HCT116 (cell line): ENCODE measurements at regions not wholly inside any gene's neighbourhood (a gene's known extent, or its start where the extent isn't known, plus 50 kb on each side); places are given as distances from the start of the nearest gene placed in this dataset.

Source experiments
- ATAC-seq: fragments of 200-7000 bp; cut with Tn5 transposase; 2 replicates; pipeline ENCODE4 v1.9.1; 2020; ENCODE audit warnings: mild to moderate bottlenecking, moderate library complexity
- BruUV-seq: library from RNA; stranded (reverse); fragments of 400-500 nt; replicated peaks from 2 replicates; lab custom pipeline; 2021; lab: Mats Ljungman, UMichigan
- CTCF ChIA-PET: fragments of 300-600 bp; sonication (Branson Sonifier 250); formaldehyde crosslinking; loops from one replicate; lab custom pipeline; 2021; ENCODE audit warnings: antibody characterized with exemption; lab: Charles Lee
- POLR2A ChIA-PET: fragments of 300-600, 350-600 bp; sonication (Branson Sonifier 250); formaldehyde crosslinking; loops from one replicate; lab custom pipeline; 2021; ENCODE audit warnings: antibody characterized with exemption; lab: Charles Lee
- RAD21 ChIA-PET, 2 experiments: fragments of 300-600 bp; sonication (Branson Sonifier 250); formaldehyde crosslinking; loops; one replicate each; lab custom pipeline; 2023; ENCODE audit warnings: low total read pairs in 2 of 2; ENCODE audit not compliant: uncharacterized antibody in 2 of 2, unreplicated experiment in 2 of 2, low non-redundant PET in 1 of 2; lab: Charles Lee
- DNase-seq: peaks from one replicate; pipeline ENCODE4 v3.0.0-alpha.2; 2010; ENCODE audit warnings: low read depth, low spot score
- H2AFZ ChIP-seq: fragments of 200-600 bp; shearing (Covaris generic), sonication (generic); 2 replicates; pipeline ENCODE4 v1.6.1; 2017; ENCODE audit warnings: low read depth, mixed run types, mixed read lengths, antibody characterized with exemption, low read length; ENCODE audit not compliant: poor library complexity, severe bottlenecking
- H3K27ac ChIP-seq: 2 replicates; pipeline ENCODE4 v1.5.1; 2012; ENCODE audit warnings: low read depth, low read length
- H3K27me3 ChIP-seq: fragments of 200-600 bp; sonication (generic); 2 replicates; pipeline ENCODE4 v1.6.1; 2016; ENCODE audit warnings: mixed run types, low read length, mixed read lengths; ENCODE audit not compliant: insufficient read depth
- H3K36me3 ChIP-seq, 2 experiments: fragments of 200-500 bp in 1 of 2; fragments of 200-600 bp in 1 of 2; sonication (Bioruptor generic) in 1 of 2; sonication (generic) in 1 of 2; 2 replicates each; pipeline versions ENCODE4 v1.5.1 to v1.6.1; 2014 to 2016; ENCODE audit warnings: low read length in 2 of 2, inconsistent platforms in 1 of 2, mixed read lengths in 1 of 2, mixed run types in 1 of 2; ENCODE audit not compliant: insufficient read depth in 2 of 2, control insufficient read depth in 1 of 2
- H3K4me1 ChIP-seq, 2 experiments: fragments of 200-600 bp in 1 of 2; sonication (generic) in 1 of 2; 2 replicates each; pipeline versions ENCODE4 v1.5.1 to v1.6.1; 2012 to 2017; ENCODE audit warnings: low read length in 2 of 2, inconsistent platforms in 1 of 2, mild to moderate bottlenecking in 1 of 2, mixed read lengths in 1 of 2, mixed run types in 1 of 2, moderate library complexity in 1 of 2; ENCODE audit not compliant: insufficient read depth in 2 of 2, control insufficient read depth in 1 of 2
- H3K4me2 ChIP-seq: fragments of 200-600 bp; sonication (generic); 2 replicates; pipeline ENCODE4 v1.6.1; 2017; ENCODE audit warnings: mixed run types, low read length, mixed read lengths
- H3K4me3 ChIP-seq, 2 experiments: fragments of 200-600 bp in 1 of 2; sonication (generic) in 1 of 2; replicated peaks in 1 of 2; 2 replicates each; pipeline ENCODE4 v1.5.1; 2011 to 2016; ENCODE audit warnings: low read length in 2 of 2, control low read depth in 1 of 2, low read depth in 1 of 2, mild to moderate bottlenecking in 1 of 2, mixed read lengths in 1 of 2, mixed run types in 1 of 2
- H3K79me2 ChIP-seq: fragments of 200-600 bp; sonication (generic); 2 replicates; pipeline ENCODE4 v1.6.1; 2017; ENCODE audit warnings: mild to moderate bottlenecking, mixed run types, low read length, moderate library complexity, mixed read lengths; ENCODE audit not compliant: insufficient read depth
- H3K9ac ChIP-seq: fragments of 200-600 bp; sonication (generic); 2 replicates; pipeline ENCODE4 v1.6.1; 2016; ENCODE audit warnings: low read length, mixed read lengths
- H3K9me2 ChIP-seq: fragments of 200-600 bp; sonication (generic), shearing (Covaris generic); 2 replicates; pipeline ENCODE4 v1.6.1; 2017; ENCODE audit warnings: mixed run types, mild to moderate bottlenecking, moderate library complexity; ENCODE audit not compliant: insufficient read depth
- H3K9me3 ChIP-seq, 2 experiments: fragments of 200-500 bp in 1 of 2; fragments of 200-600 bp in 1 of 2; sonication (Bioruptor generic) in 1 of 2; sonication (generic) in 1 of 2; 2 replicates each; pipeline ENCODE4 v1.6.1; 2014 to 2017; ENCODE audit warnings: low read length in 2 of 2, mixed read lengths in 2 of 2, inconsistent platforms in 1 of 2, low read depth in 1 of 2, mild to moderate bottlenecking in 1 of 2, mixed run types in 1 of 2, moderate library complexity in 1 of 2; ENCODE audit not compliant: control insufficient read depth in 1 of 2, insufficient read depth in 1 of 2
- H4K20me1 ChIP-seq: fragments of 200-600 bp; sonication (generic), shearing (Covaris generic); 2 replicates; pipeline ENCODE4 v1.6.1; 2017; ENCODE audit warnings: mixed run types, mild to moderate bottlenecking, moderate library complexity; ENCODE audit not compliant: insufficient read depth
- ATF3 ChIP-seq: IDR thresholded peaks from 2 replicates; pipeline ENCODE4 v1.6.1; 2012
- CBX3 ChIP-seq: IDR thresholded peaks from 2 replicates; pipeline ENCODE4 v1.6.1; 2012; ENCODE audit warnings: low read depth
- CEBPB ChIP-seq: IDR thresholded peaks from 2 replicates; pipeline ENCODE4 v1.6.1; 2012; ENCODE audit warnings: low read depth
- CTCF ChIP-seq, 3 experiments: fragments of 200-600 bp in 1 of 3; sonication (generic) in 1 of 3; IDR thresholded peaks in 2 of 3; conservative IDR thresholded peaks in 1 of 3; 2 replicates each; pipeline ENCODE4 v1.5.1; 2012 to 2017; ENCODE audit warnings: low read depth in 2 of 3, low read length in 2 of 3, antibody characterized with exemption in 1 of 3, borderline replicate concordance in 1 of 3, control low read depth in 1 of 3, mild to moderate bottlenecking in 1 of 3, mixed read lengths in 1 of 3, mixed run types in 1 of 3, moderate library complexity in 1 of 3; ENCODE audit not compliant: insufficient read depth in 1 of 3
- EGR1 ChIP-seq: IDR thresholded peaks from 2 replicates; pipeline ENCODE4 v1.6.1; 2012; ENCODE audit warnings: low read depth
- ELF1 ChIP-seq: IDR thresholded peaks from 2 replicates; pipeline ENCODE4 v1.6.1; 2012; ENCODE audit warnings: low read depth, borderline replicate concordance
- EZH2phosphoT487 ChIP-seq: fragments of 200-600 bp; IDR thresholded peaks from 2 replicates; pipeline ENCODE4 v1.6.1; 2018; ENCODE audit warnings: antibody characterized with exemption, borderline replicate concordance
- FOSL1 ChIP-seq: IDR thresholded peaks from 2 replicates; pipeline ENCODE4 v1.6.1; 2012; ENCODE audit warnings: low read depth
- JUND ChIP-seq: IDR thresholded peaks from 2 replicates; pipeline ENCODE4 v1.6.1; 2012
- POLR2A ChIP-seq: IDR thresholded peaks from 2 replicates; pipeline ENCODE4 v1.7.0; 2011; ENCODE audit warnings: borderline replicate concordance; ENCODE audit not compliant: insufficient read depth, insufficient read length; ENCODE audit errors: extremely low read depth
- POLR2AphosphoS5 ChIP-seq: IDR thresholded peaks from 2 replicates; pipeline ENCODE4 v1.6.1; 2011; ENCODE audit warnings: mild to moderate bottlenecking, low read depth, low read length, moderate library complexity
- RAD21 ChIP-seq: IDR thresholded peaks from 2 replicates; pipeline ENCODE4 v1.6.1; 2012; ENCODE audit warnings: low read depth, mild to moderate bottlenecking
- REST ChIP-seq: IDR thresholded peaks from 2 replicates; pipeline ENCODE4 v1.6.1; 2012; ENCODE audit warnings: low read depth
- SP1 ChIP-seq: IDR thresholded peaks from 2 replicates; pipeline ENCODE4 v1.6.1; 2012; ENCODE audit warnings: low read depth
- SRF ChIP-seq: IDR thresholded peaks from 2 replicates; pipeline ENCODE4 v1.6.1; 2012; ENCODE audit warnings: low read depth
- TCF7L2 ChIP-seq: IDR thresholded peaks from 2 replicates; pipeline ENCODE4 v1.7.0; 2011; ENCODE audit warnings: borderline replicate concordance, inconsistent platforms; ENCODE audit not compliant: insufficient read depth, insufficient read length; ENCODE audit errors: extremely low read depth
- YY1 ChIP-seq: IDR thresholded peaks from 2 replicates; pipeline ENCODE4 v1.6.1; 2011; ENCODE audit warnings: low read length, low read depth, moderate library complexity, mild to moderate bottlenecking; ENCODE audit not compliant: insufficient replicate concordance; ENCODE audit errors: extremely low read depth
- ZNF274 ChIP-seq: fragments of 200-500 bp; sonication (Bioruptor generic); IDR thresholded peaks from 2 replicates; pipeline ENCODE4 v1.6.1; 2014; ENCODE audit warnings: mild to moderate bottlenecking, low read depth, low read length, inconsistent platforms
- intact Hi-C: fragments of 100-400 bp; cut with micrococcal nuclease; formaldehyde crosslinking; loops from 2 replicates; pipeline ENCODE4 v1.10.0; 2022

- Histone ChIP-seq H3K27me3 (no peaks in the 10 kb centered on the region; the same call in 1 of the 2 replicates), H3K36me3 (no peaks in the 10 kb centered on the region), H3K9me2 (no peaks in the 10 kb centered on the region), H3K4me1 (no peaks in the 10 kb centered on the region), H3K9me3 (no peaks in the 10 kb centered on the region), H3K27ac (no peak overlapping the region), H3K4me2 (no peak overlapping the region), H3K9ac (no peak overlapping the region), H2AFZ (no peak overlapping the region), H4K20me1 (no peaks in the 10 kb centered on the region), H3K79me2 (no peaks in the 10 kb centered on the region), H3K4me3 (no peak overlapping the region)
- intact Hi-C loops, result no loop called here
- POLR2A ChIA-PET, result no interaction called here
- no TSS peak for BruUV-seq
- ATAC-seq, result no peak
- CTCF ChIA-PET, result no interaction called here
- TF ChIP-seq FOSL1 (no peak), POLR2A (no peak), SP1 (no peak)
- no peak for DNase-seq
- RAD21 ChIA-PET, result no interaction called here
Measured at GRCh38 chr1:208503787-208504186, 259.6 kb upstream of the PLXNA2 start.

- H3K4me3 ChIP-seq, result no peak overlapping the region
- POLR2A ChIA-PET, result no interaction called here
- CTCF ChIA-PET, result no interaction called here
- TF ChIP-seq CEBPB, result no peak
- no peak for TF ChIP-seq EZH2phosphoT487
- no peak for TF ChIP-seq POLR2AphosphoS5
- TF ChIP-seq CTCF (IDR thresholded peaks at IDR 0.05 in 2 of 3, conservative IDR thresholded peaks at IDR 0.05 in 1 of 3; ENCODE audit: borderline replicate concordance in 1 of 3, insufficient read depth in 1 of 3, low read depth in 2 of 3, low read length in 2 of 3), result no peak
- no peak for TF ChIP-seq JUND
- TF ChIP-seq SRF, result no peak
- TF ChIP-seq CBX3, result no peak
- no peak for TF ChIP-seq ELF1
- no peak for TF ChIP-seq EGR1
- no peak for TF ChIP-seq ZNF274
- no peak for TF ChIP-seq SP1
- TF ChIP-seq REST, result no peak
- TF ChIP-seq RAD21, result no peak
- no peak for TF ChIP-seq ATF3
- TF ChIP-seq TCF7L2, result no peak
- TF ChIP-seq YY1, result no peak
Measured at GRCh38 chr1:208506812-208507211, 262.6 kb upstream of the PLXNA2 start.

More at GRCh38 chr1:208506812-208507211, 262.6 kb upstream of the PLXNA2 start:
- Histone ChIP-seq H3K9me2 (no peaks in the 10 kb centered on the region), H3K9ac (no peak overlapping the region), H3K27me3 (peaks cover 2% of the 10 kb centered on the region; the same call in 1 of the 2 replicates), H3K79me2 (no peaks in the 10 kb centered on the region), H4K20me1 (no peaks in the 10 kb centered on the region), H3K4me2 (no peak overlapping the region), H3K36me3 (no peaks in the 10 kb centered on the region), H3K4me1 (no peaks in the 10 kb centered on the region), H2AFZ (no peak overlapping the region), H3K9me3 (no peaks in the 10 kb centered on the region), H3K27ac (no peak overlapping the region)
- ATAC-seq, result no peak
- RAD21 ChIA-PET, result no interaction called here
- no peak for DNase-seq
- BruUV-seq, result no TSS peak
- intact Hi-C loops, result no loop called here
